ENCODE measurements at regions not wholly inside any gene's neighbourhood (a gene's known extent, or its start where the extent isn't known, plus 50 kb on each side); places are given as distances from the start of the nearest gene placed in this dataset.

DNA sequence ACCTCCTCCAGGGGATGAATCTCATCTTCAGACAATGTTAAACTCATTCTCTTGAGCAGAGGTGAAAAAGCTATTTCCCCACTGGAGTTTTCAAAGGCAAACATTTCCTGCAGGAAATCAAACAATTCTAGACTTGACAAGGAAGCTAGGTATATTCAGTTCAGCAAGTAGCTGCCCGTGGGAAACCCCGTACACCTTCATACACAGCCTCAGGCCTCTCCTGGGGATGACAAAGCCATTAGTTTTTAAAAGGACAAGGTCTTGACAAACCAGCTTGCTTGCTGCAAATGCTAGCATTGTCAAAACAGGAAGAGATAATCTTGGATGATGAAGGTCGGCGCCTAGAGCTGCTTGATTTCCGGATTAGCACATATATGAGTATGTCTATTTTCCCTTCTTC, 1630.8 kb upstream of the TENM4 start:
- Histone ChIP-seq H3K36me3 (ENCODE audit: control insufficient read depth, insufficient read depth, low read length, severe bottlenecking) (no peaks in the 10 kb centered on the region), H3K4me1 (ENCODE audit: control insufficient read depth, insufficient read depth, low read length) (no peaks in the 10 kb centered on the region), H3K9ac (ENCODE audit: low read length) (no peak overlapping the region), H3K4me3 (ENCODE audit: low read length) (no peak overlapping the region), H3K9me3 (ENCODE audit: control insufficient read depth, low read length) (no peaks in the 10 kb centered on the region), H3K27me3 (replicated peaks; ENCODE audit: control insufficient read depth, insufficient read depth, low read length) (no peaks in the 10 kb centered on the region)
- no peak for DNase-seq (ENCODE audit: low read depth)

GRCh38 chr11:81070948-81071347, 1630.1 kb upstream of the TENM4 start:
- Histone ChIP-seq H3K4me1 (ENCODE audit: control insufficient read depth, insufficient read depth, low read length) (no peaks in the 10 kb centered on the region), H3K9ac (ENCODE audit: low read length) (no peak overlapping the region), H3K4me3 (ENCODE audit: low read length) (no peak overlapping the region), H3K9me3 (ENCODE audit: control insufficient read depth, low read length) (no peaks in the 10 kb centered on the region), H3K27me3 (replicated peaks; ENCODE audit: control insufficient read depth, insufficient read depth, low read length) (no peaks in the 10 kb centered on the region), H3K36me3 (ENCODE audit: control insufficient read depth, insufficient read depth, low read length, severe bottlenecking) (no peaks in the 10 kb centered on the region)
- DNase-seq (ENCODE audit: low read depth): no peak

DNA sequence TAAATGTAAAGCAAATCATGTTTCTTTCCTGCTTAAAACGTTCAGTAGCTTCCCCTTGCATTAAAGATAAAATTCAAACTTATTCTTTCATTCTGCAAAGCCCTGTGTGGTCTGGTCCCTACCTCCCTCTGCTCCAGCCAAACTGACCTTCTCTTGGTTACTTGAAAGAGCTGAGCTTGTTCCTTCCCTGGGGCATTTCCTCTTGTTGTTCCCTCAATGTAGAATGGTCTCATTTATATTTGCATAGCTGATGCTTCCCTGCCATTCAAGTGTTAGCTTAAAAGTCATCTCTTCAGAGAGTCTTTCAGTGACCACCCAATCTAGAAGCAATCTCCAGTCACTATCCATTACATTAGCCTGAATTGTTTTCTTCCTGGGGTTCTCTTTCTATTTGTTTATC, 1618.5 kb upstream of the TENM4 start:
- Histone ChIP-seq H3K27me3 (replicated peaks; ENCODE audit: control insufficient read depth, insufficient read depth, low read length) (no peaks in the 10 kb centered on the region), H3K36me3 (ENCODE audit: control insufficient read depth, insufficient read depth, low read length, severe bottlenecking) (no peaks in the 10 kb centered on the region), H3K4me3 (ENCODE audit: low read length) (no peak overlapping the region), H3K9ac (ENCODE audit: low read length) (no peak overlapping the region), H3K9me3 (ENCODE audit: control insufficient read depth, low read length) (no peaks in the 10 kb centered on the region), H3K4me1 (ENCODE audit: control insufficient read depth, insufficient read depth, low read length) (no peaks in the 10 kb centered on the region)
- DNase-seq (ENCODE audit: low read depth): no peak

DNA sequence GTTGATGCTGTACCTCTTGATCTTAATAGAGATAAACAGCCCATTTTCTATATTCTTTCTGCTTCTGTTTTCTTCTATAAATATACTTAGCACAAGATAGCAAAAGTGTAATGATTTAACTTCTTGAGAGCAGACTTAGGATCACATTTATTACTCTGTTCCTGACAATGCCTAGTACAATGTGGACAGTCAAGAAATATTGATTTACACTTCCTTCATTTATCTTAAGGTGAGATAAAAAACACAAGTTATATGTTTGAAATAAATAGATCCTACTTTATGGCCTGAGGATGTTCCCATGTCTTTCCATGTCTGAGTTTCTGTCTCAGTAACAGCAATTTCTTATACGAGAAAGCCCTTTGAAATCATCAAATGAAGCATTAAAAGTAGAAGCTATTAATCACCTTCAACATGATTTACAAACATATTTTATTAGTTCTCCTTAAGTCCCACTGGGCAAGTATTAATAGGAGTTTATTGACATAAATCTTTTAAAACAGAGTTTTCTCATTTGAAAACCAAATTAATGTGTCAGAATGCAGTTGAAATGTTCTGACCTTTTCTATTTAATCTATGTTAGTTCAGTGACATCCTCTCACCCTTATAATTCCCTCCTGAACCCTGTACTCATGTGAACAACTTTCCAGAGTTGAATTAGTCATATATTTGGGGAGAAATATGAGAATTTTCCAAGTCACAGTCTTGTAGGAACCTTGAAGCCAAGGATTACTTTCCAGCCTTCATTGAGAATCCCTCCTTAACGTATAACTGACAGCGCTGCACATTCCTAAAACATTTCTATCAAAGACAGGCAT, 1611.7 kb upstream of the TENM4 start:
- Histone ChIP-seq H3K36me3 (ENCODE audit: control insufficient read depth, insufficient read depth, low read length, severe bottlenecking) (no peaks in the 10 kb centered on the region), H3K4me1 (ENCODE audit: control insufficient read depth, insufficient read depth, low read length) (no peaks in the 10 kb centered on the region), H3K27me3 (replicated peaks; ENCODE audit: control insufficient read depth, insufficient read depth, low read length) (no peaks in the 10 kb centered on the region), H3K9ac (ENCODE audit: low read length) (no peak overlapping the region), H3K9me3 (ENCODE audit: control insufficient read depth, low read length) (no peaks in the 10 kb centered on the region), H3K4me3 (ENCODE audit: low read length) (no peak overlapping the region)
- DNase-seq (ENCODE audit: low read depth): no peak

- Histone ChIP-seq H3K27me3 (replicated peaks; ENCODE audit: control insufficient read depth, insufficient read depth, low read length) (no peaks in the 10 kb centered on the region), H3K9me3 (ENCODE audit: control insufficient read depth, low read length) (peaks cover 19% of the 10 kb centered on the region), H3K4me1 (ENCODE audit: control insufficient read depth, insufficient read depth, low read length) (no peaks in the 10 kb centered on the region), H3K9ac (ENCODE audit: low read length) (no peak overlapping the region), H3K36me3 (ENCODE audit: control insufficient read depth, insufficient read depth, low read length, severe bottlenecking) (no peaks in the 10 kb centered on the region), H3K4me3 (ENCODE audit: low read length) (no peak overlapping the region)
- DNase-seq (ENCODE audit: low read depth): no peak
Observed at GRCh38 chr11:81039916-81040524, 1599.2 kb upstream of the TENM4 start.

GRCh38 chr11:81036168-81036870, 1595.5 kb upstream of the TENM4 start:
- no peak for DNase-seq (ENCODE audit: low read depth)
- Histone ChIP-seq H3K36me3 (ENCODE audit: control insufficient read depth, insufficient read depth, low read length, severe bottlenecking) (no peaks in the 10 kb centered on the region), H3K9me3 (ENCODE audit: control insufficient read depth, low read length) (peaks cover 15% of the 10 kb centered on the region), H3K4me1 (ENCODE audit: control insufficient read depth, insufficient read depth, low read length) (no peaks in the 10 kb centered on the region), H3K27me3 (replicated peaks; ENCODE audit: control insufficient read depth, insufficient read depth, low read length) (no peaks in the 10 kb centered on the region), H3K4me3 (ENCODE audit: low read length) (no peak overlapping the region), H3K9ac (ENCODE audit: low read length) (no peak overlapping the region)

GRCh38 chr11:81033779-81034540, 1593.1 kb upstream of the TENM4 start:
- Histone ChIP-seq H3K27me3 (replicated peaks; ENCODE audit: control insufficient read depth, insufficient read depth, low read length) (no peaks in the 10 kb centered on the region), H3K9ac (ENCODE audit: low read length) (no peak overlapping the region), H3K9me3 (ENCODE audit: control insufficient read depth, low read length) (peaks cover 15% of the 10 kb centered on the region)

GRCh38 chr11:81032906-81033305, 1592.1 kb upstream of the TENM4 start:
- H3K4me3 ChIP-seq (ENCODE audit: low read length): no peak overlapping the region
- DNase-seq (ENCODE audit: low read depth): no peak

More at GRCh38 chr11:81033779-81034540, 1593.1 kb upstream of the TENM4 start:
- no peak overlapping the region for H3K4me3 ChIP-seq (ENCODE audit: low read length)
- no peaks in the 10 kb centered on the region for H3K4me1 ChIP-seq (ENCODE audit: control insufficient read depth, insufficient read depth, low read length)
- no peak for DNase-seq (ENCODE audit: low read depth)
- no peaks in the 10 kb centered on the region for H3K36me3 ChIP-seq (ENCODE audit: control insufficient read depth, insufficient read depth, low read length, severe bottlenecking)

DNA sequence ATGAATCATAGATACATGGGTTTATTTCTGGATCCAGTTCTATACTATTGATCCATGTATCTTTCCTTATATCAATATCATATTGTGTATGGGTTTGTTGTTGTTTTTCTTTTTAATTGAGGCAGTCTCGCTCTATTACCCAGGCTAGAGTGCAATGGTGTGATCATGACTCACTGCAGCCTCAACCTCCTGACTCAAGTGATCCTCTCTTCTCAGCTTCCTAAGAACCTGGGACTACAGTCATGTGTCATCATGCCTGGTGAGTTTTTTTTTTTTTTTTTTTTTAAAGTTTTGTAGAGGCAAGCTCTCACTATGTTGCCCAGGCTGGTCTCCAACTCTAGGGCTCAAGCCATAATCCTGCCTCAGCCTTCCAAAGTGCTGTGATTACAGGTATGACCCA, 1589.4 kb upstream of the TENM4 start:
- no peaks in the 10 kb centered on the region for H3K27me3 ChIP-seq (replicated peaks; ENCODE audit: control insufficient read depth, insufficient read depth, low read length)
- no peak for DNase-seq (ENCODE audit: low read depth)
- H3K4me3 ChIP-seq (ENCODE audit: low read length): no peak overlapping the region

More at GRCh38 chr11:81032906-81033305, 1592.1 kb upstream of the TENM4 start:
- Histone ChIP-seq H3K9me3 (ENCODE audit: control insufficient read depth, low read length) (peaks cover 15% of the 10 kb centered on the region), H3K4me1 (ENCODE audit: control insufficient read depth, insufficient read depth, low read length) (no peaks in the 10 kb centered on the region), H3K9ac (ENCODE audit: low read length) (no peak overlapping the region), H3K27me3 (replicated peaks; ENCODE audit: control insufficient read depth, insufficient read depth, low read length) (no peaks in the 10 kb centered on the region), H3K36me3 (ENCODE audit: control insufficient read depth, insufficient read depth, low read length, severe bottlenecking) (no peaks in the 10 kb centered on the region)

DNA sequence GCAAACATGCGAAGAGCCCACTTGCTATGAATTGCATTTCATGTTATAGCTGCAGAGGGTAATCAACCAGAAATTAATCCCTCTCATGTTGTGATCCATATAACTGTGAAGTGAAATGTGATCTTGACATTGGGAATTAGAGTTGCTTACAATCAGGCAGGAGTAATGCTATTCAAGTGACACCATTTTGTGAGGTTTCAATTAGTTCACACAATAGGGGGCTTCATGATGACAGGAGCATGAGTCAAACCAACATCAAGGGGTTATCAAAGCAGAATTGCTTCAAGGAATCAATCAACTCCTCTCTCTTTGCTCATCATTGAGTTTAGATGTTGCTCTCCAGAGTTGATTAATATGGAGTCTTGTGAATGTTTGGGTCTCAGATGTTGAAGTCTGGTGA, 1585.2 kb upstream of the TENM4 start:
- Histone ChIP-seq H3K9ac (ENCODE audit: low read length) (no peak overlapping the region), H3K4me3 (ENCODE audit: low read length) (no peak overlapping the region), H3K9me3 (ENCODE audit: control insufficient read depth, low read length) (no peaks in the 10 kb centered on the region), H3K36me3 (ENCODE audit: control insufficient read depth, insufficient read depth, low read length, severe bottlenecking) (no peaks in the 10 kb centered on the region), H3K27me3 (replicated peaks; ENCODE audit: control insufficient read depth, insufficient read depth, low read length) (no peaks in the 10 kb centered on the region), H3K4me1 (ENCODE audit: control insufficient read depth, insufficient read depth, low read length) (no peaks in the 10 kb centered on the region)
- DNase-seq (ENCODE audit: low read depth): no peak

More for the DNA sequence above, 1589.4 kb upstream of the TENM4 start:
- Histone ChIP-seq H3K36me3 (ENCODE audit: control insufficient read depth, insufficient read depth, low read length, severe bottlenecking) (no peaks in the 10 kb centered on the region), H3K4me1 (ENCODE audit: control insufficient read depth, insufficient read depth, low read length) (no peaks in the 10 kb centered on the region), H3K9ac (ENCODE audit: low read length) (no peak overlapping the region), H3K9me3 (ENCODE audit: control insufficient read depth, low read length) (no peaks in the 10 kb centered on the region)

- Histone ChIP-seq H3K27me3 (replicated peaks; ENCODE audit: control insufficient read depth, insufficient read depth, low read length) (no peaks in the 10 kb centered on the region), H3K4me1 (ENCODE audit: control insufficient read depth, insufficient read depth, low read length) (no peaks in the 10 kb centered on the region), H3K4me3 (ENCODE audit: low read length) (no peak overlapping the region), H3K9me3 (ENCODE audit: control insufficient read depth, low read length) (no peaks in the 10 kb centered on the region), H3K36me3 (ENCODE audit: control insufficient read depth, insufficient read depth, low read length, severe bottlenecking) (no peaks in the 10 kb centered on the region), H3K9ac (ENCODE audit: low read length) (no peak overlapping the region)
- no peak for DNase-seq (ENCODE audit: low read depth)
Observed at GRCh38 chr11:81022057-81022456, 1581.2 kb upstream of the TENM4 start.

Measured in adipocyte (in vitro differentiated cells).